Body of pancreas (tissue), 4 donors: ENCODE measurements at regions not wholly inside any gene's neighbourhood (a gene's known extent, or its start where the extent isn't known, plus 50 kb on each side); places are given as distances from the start of the nearest gene placed in this dataset.

Source experiments
- ATAC-seq: fragments of 150-250 bp; one replicate; pipeline ENCODE4 v1.9.1; 2016
- DNase-seq, 4 donors: peaks; one replicate each; pipeline ENCODE4 v3.0.0-alpha.2; 2019
- H3K27ac ChIP-seq, 4 donors: fragments of 200-600 bp; sonication (generic); 1 replicate in 3 of 4; 2 replicates in 1 of 4; pipeline versions ENCODE4 v1.5.1 to v1.6.1; 2016 to 2019; ENCODE audit warnings: mild to moderate bottlenecking in 1 of 4, mixed read lengths in 1 of 4, moderate library complexity in 1 of 4
- H3K27me3 ChIP-seq, 2 donors: fragments of 200-600 bp; sonication (generic); one replicate each; pipeline ENCODE4 v1.6.0; 2016; ENCODE audit warnings: mild to moderate bottlenecking in 1 of 2
- H3K36me3 ChIP-seq, 2 donors: fragments of 200-600 bp; sonication (generic); replicated peaks in 1 of 2; 2 replicates each; pipeline ENCODE4 v1.5.1; 2016; ENCODE audit warnings: low read depth in 2 of 2; ENCODE audit not compliant: insufficient read depth in 1 of 2
- H3K4me1 ChIP-seq: fragments of 200-600 bp; sonication (generic); one replicate; pipeline ENCODE4 v1.6.0; 2016
- H3K4me3 ChIP-seq, 2 donors: fragments of 200-600 bp; sonication (generic); 1 replicate in 1 of 2; 2 replicates in 1 of 2; pipeline ENCODE4 v1.5.1; 2016 to 2019
- H3K9me3 ChIP-seq, 3 donors: fragments of 200-600 bp; sonication (generic); 1 replicate in 2 of 3; 2 replicates in 1 of 3; pipeline ENCODE4 v1.5.1; 2016
- POLR2A ChIP-seq, 3 donors: fragments of 450-650 bp; IDR thresholded peaks; one replicate each; pipeline ENCODE4 v1.6.1; 2016; ENCODE audit warnings: antibody characterized with exemption in 3 of 3, mild to moderate bottlenecking in 2 of 3
- WGBS, 2 donors: methylation state at CpG; one replicate each; pipeline ENCODE4 v1.1.5; 2017; 5-methylcytosine and 5-hydroxymethylcytosine counted together
- intact Hi-C: fragments of 100-400 bp; cut with DNase I; formaldehyde crosslinking; loops from one replicate; pipeline ENCODE4 v1.15.1; 2023
- TF ChIP-seq, protein P1 (sequence below), 7 experiments: fragments of 450-650 bp in 4 of 7; fragments of 200-600 bp in 3 of 7; sonication (generic) in 3 of 7; IDR thresholded peaks; one replicate each; pipeline ENCODE4 v1.5.1; 2016 to 2019; ENCODE audit warnings: antibody characterized with exemption in 7 of 7

DNA sequence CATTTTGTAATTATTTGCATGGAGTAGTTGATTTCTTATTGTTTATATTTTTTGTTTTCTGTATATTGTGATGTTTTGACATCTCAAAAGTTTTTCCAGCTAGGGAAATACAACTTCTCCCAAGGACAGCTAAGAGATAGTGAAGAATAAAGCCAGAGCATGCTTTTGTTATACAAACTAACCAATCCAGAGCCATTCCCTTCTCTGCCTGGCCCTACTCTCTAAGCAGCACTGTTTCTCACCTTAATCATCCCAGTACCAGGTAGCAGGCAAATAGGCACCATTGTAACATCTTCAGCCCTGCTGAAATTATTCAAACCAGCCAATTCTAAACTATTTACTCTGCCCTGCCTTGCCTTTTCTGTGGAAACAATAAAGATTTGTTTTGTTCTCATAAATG, 1063.4 kb upstream of the CHAC2 start:
- no peak for TF ChIP-seq POLR2A (IDR thresholded peaks at IDR 0.05)
- TF ChIP-seq, protein P1, sequence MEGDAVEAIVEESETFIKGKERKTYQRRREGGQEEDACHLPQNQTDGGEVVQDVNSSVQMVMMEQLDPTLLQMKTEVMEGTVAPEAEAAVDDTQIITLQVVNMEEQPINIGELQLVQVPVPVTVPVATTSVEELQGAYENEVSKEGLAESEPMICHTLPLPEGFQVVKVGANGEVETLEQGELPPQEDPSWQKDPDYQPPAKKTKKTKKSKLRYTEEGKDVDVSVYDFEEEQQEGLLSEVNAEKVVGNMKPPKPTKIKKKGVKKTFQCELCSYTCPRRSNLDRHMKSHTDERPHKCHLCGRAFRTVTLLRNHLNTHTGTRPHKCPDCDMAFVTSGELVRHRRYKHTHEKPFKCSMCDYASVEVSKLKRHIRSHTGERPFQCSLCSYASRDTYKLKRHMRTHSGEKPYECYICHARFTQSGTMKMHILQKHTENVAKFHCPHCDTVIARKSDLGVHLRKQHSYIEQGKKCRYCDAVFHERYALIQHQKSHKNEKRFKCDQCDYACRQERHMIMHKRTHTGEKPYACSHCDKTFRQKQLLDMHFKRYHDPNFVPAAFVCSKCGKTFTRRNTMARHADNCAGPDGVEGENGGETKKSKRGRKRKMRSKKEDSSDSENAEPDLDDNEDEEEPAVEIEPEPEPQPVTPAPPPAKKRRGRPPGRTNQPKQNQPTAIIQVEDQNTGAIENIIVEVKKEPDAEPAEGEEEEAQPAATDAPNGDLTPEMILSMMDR (IDR thresholded peaks at IDR 0.05), result no peak
- DNase-seq, result no peak
- H3K4me3 ChIP-seq, result no peak overlapping the region

DNA sequence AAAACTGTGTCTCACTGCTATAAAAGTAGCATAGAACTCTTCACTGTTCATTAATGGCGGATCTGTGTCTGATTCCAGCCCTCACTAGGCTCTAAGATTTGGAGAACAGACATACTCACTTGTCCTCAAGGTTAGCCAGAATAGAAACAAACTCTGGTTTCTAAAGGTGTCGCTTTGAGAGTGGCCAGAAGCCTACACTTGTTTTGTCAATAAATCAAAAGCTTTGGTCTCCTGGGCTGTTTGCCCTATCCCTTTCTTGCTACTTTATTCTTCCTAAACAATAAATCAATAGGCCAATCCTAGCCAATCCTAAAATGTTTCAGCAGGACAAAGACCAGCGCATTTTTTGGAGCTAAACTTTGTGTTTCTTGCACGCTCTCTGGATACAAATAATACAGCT, 1064.6 kb upstream of the CHAC2 start:
- H3K9me3 ChIP-seq, result no peaks in the 10 kb centered on the region
- ATAC-seq (no peak), DNase-seq (no peak)
- no peaks in the 10 kb centered on the region for H3K4me1 ChIP-seq
- 87 to 91% methylated on average over 4 of the region's 4 CpGs for WGBS, 2 donors
- intact Hi-C loops, result no loop called here
- no peaks in the 10 kb centered on the region for H3K36me3 ChIP-seq
- no peak overlapping the region for H3K27ac ChIP-seq
- no peaks in the 10 kb centered on the region for H3K27me3 ChIP-seq
- no peak overlapping the region for H3K4me3 ChIP-seq
- TF ChIP-seq, protein P1 (IDR thresholded peaks at IDR 0.05), result no peak
- no peak for TF ChIP-seq POLR2A (IDR thresholded peaks at IDR 0.05)

More for the DNA sequence above, 1063.4 kb upstream of the CHAC2 start:
- Histone ChIP-seq H3K36me3 (no peaks in the 10 kb centered on the region), H3K27me3 (no peaks in the 10 kb centered on the region), H3K9me3 (no peaks in the 10 kb centered on the region), H3K27ac (no peak overlapping the region), H3K4me1 (no peaks in the 10 kb centered on the region)
- ATAC-seq, result no peak
- intact Hi-C loops, result no loop called here

DNA sequence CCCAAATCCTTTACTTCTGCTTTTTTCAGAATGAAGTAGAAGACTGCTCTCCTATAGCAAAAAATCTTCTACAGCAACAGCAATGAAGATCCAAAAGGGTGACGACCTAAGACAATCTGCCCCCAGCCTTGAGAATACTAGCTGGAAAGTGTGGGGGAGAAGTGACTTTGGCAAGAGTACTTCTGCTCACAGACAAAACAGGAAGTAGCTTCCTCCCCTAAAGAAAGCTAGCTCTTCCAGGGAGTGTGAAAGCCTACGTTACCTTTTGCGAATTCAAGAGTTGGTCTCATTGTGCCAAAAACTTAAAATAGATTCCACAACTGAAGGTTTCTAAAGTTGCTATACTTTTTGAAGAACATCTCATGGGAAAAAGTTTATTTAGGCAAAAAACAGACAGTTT, 1069.2 kb upstream of the CHAC2 start:
- H3K27me3 ChIP-seq, result no peaks in the 10 kb centered on the region
- H3K4me3 ChIP-seq, result no peak overlapping the region
- TF ChIP-seq, protein P1 (IDR thresholded peaks at IDR 0.05), result no peak
- TF ChIP-seq POLR2A (IDR thresholded peaks at IDR 0.05), result no peak
- 70 to 76% methylated on average over 3 of the region's 3 CpGs for WGBS, 2 donors
- intact Hi-C loops, result no loop called here
- no peaks in the 10 kb centered on the region for H3K9me3 ChIP-seq
- H3K27ac ChIP-seq, result no peak overlapping the region
- no peak for DNase-seq
- ATAC-seq, result no peak
- H3K36me3 ChIP-seq, result no peaks in the 10 kb centered on the region
- H3K4me1 ChIP-seq, result no peaks in the 10 kb centered on the region

DNA sequence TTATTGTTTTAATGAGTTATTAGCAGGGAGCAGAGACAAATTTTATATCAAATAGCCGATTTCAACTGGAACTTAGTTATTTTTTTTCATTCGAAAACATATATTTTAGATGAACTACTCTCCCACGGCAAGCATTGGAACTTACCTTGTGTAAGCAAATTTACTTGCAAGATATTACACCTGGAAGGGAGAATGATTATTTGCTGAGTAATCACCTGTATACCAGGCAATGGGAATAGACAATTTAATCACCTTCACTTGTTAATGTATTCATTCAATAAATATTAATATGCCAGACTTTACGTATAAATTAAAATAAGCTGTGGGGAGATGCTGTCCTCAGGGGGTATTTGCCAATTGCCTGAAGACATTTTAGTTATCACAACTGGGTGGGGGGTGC, 1069.9 kb upstream of the CHAC2 start:
- no peak overlapping the region for H3K4me3 ChIP-seq
- no peaks in the 10 kb centered on the region for H3K4me1 ChIP-seq
- ATAC-seq (no peak), DNase-seq (no peak)
- TF ChIP-seq, protein P1 (IDR thresholded peaks at IDR 0.05), result no peak
- WGBS, 2 donors, result 87 to 95% methylated on average over 4 of the region's 4 CpGs
- H3K9me3 ChIP-seq, result no peaks in the 10 kb centered on the region
- intact Hi-C loops, result no loop called here
- no peaks in the 10 kb centered on the region for H3K27me3 ChIP-seq
- no peaks in the 10 kb centered on the region for H3K36me3 ChIP-seq
- H3K27ac ChIP-seq, result no peak overlapping the region

DNA sequence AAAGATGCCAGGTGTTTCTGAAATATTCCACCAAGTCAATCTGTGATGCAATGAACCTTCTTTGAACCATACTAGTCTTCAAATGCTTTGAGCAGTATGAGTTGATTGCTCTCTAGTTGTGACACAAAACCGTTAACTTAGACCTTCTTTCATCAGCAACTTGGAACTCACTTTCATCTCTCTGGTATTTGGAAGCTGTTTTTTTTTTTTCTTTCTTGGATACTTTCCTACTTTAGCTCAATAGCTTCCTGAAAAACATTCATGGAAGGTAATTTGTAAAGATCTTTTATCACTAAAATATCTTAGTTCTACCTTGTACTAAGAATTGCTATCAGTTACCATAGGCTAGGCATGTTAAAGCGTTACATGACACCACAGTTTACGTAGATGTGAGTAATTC, 1071.9 kb upstream of the CHAC2 start:
- Histone ChIP-seq H3K36me3 (no peaks in the 10 kb centered on the region), H3K27me3 (no peaks in the 10 kb centered on the region), H3K4me1 (no peaks in the 10 kb centered on the region), H3K4me3 (no peak overlapping the region), H3K9me3 (no peaks in the 10 kb centered on the region), H3K27ac (no peak overlapping the region)
- DNase-seq, result no peak
- 64 to 73% methylated on average over 3 of the region's 3 CpGs for WGBS, 2 donors
- no peak for TF ChIP-seq POLR2A (IDR thresholded peaks at IDR 0.05)
- TF ChIP-seq, protein P1 (IDR thresholded peaks at IDR 0.05), result no peak
- ATAC-seq, result no peak
- intact Hi-C loops, result no loop called here
